K562 (cell line): ENCODE measurements at regions not wholly inside any gene's neighbourhood (a gene's known extent, or its start where the extent isn't known, plus 50 kb on each side); places are given as distances from the start of the nearest gene placed in this dataset.

Source experiments
- ATAC-seq: fragments of 200-7000 bp; cut with Tn5 transposase; 3 replicates; pipeline ENCODE4 v1.9.1; 2020; ENCODE audit warnings: moderate library complexity
- BruUV-seq: library from RNA; stranded (reverse); fragments of 400-500 nt; replicated peaks from 2 replicates; lab custom pipeline; 2021; lab: Mats Ljungman, UMichigan
- CTCF ChIA-PET: fragments of 300-600 bp; formaldehyde crosslinking; extraction: SDS; loops from one replicate; lab custom pipeline; 2021; ENCODE audit warnings: low intra/inter-chr PET ratio; lab: Yijun Ruan, JAX
- POLR2A ChIA-PET: fragments of 300-600, 350-650 bp; sonication (Branson Sonifier 250); formaldehyde crosslinking; extraction: SDS; loops from one replicate; lab custom pipeline; 2021; ENCODE audit warnings: antibody characterized with exemption, inconsistent platforms; lab: Yijun Ruan, JAX
- DNase-seq, 4 experiments: peaks; one replicate each; pipeline versions ENCODE4 v3.0.0 to v3.0.0-alpha.2; 2011 to 2018; ENCODE audit warnings: low spot score in 3 of 4, mixed read lengths in 3 of 4; ENCODE audit errors: extremely low read depth in 1 of 4
- FAIRE-seq: peaks from 2 replicates; lab custom pipeline; 2011; peaks lifted over from hg19 to GRCh38; lab: Jason Lieb, UNC
- H2AFZ ChIP-seq: 2 replicates; pipeline ENCODE4 v1.6.0; 2011; ENCODE audit warnings: low read depth, low read length, control low read depth, inconsistent platforms
- H3K27ac ChIP-seq: fragments of 200-600 bp; 3 replicates; pipeline ENCODE4 v1.8.0; 2011; ENCODE audit warnings: low read depth, mild to moderate bottlenecking, control low read depth, inconsistent platforms, low read length, moderate library complexity, mixed read lengths; ENCODE audit errors: extremely low read depth
- H3K27me3 ChIP-seq, 2 experiments: fragments of 300-600 bp in 1 of 2; 2 replicates in 1 of 2; 3 replicates in 1 of 2; pipeline versions ENCODE4 v1.6.0 to v1.8.0; 2011; ENCODE audit warnings: inconsistent platforms in 2 of 2, low read length in 2 of 2, mild to moderate bottlenecking in 1 of 2, mixed read lengths in 1 of 2, moderate library complexity in 1 of 2; ENCODE audit not compliant: control insufficient read depth in 2 of 2, insufficient read depth in 2 of 2
- H3K36me3 ChIP-seq: fragments of 300-600 bp; 3 replicates; pipeline ENCODE4 v1.8.0; 2011; ENCODE audit warnings: mild to moderate bottlenecking, low read length, inconsistent platforms; ENCODE audit not compliant: control insufficient read depth, insufficient read depth
- H3K4me1 ChIP-seq, 2 experiments: fragments of 200-600 bp in 1 of 2; replicated peaks in 1 of 2; 2 replicates in 1 of 2; 3 replicates in 1 of 2; pipeline versions ENCODE4 v1.5.1 to v1.8.0; 2011; ENCODE audit warnings: inconsistent platforms in 2 of 2, low read length in 2 of 2, mild to moderate bottlenecking in 1 of 2, mixed read lengths in 1 of 2, moderate library complexity in 1 of 2; ENCODE audit not compliant: control insufficient read depth in 2 of 2, insufficient read depth in 2 of 2
- H3K4me2 ChIP-seq: 2 replicates; pipeline ENCODE4 v1.6.1; 2011; ENCODE audit warnings: low read length, control low read depth, inconsistent platforms, mixed read lengths; ENCODE audit not compliant: insufficient read depth
- H3K4me3 ChIP-seq: fragments of 200-600 bp; sonication (generic), shearing (Covaris generic); 2 replicates; pipeline ENCODE4 v1.5.1; 2016; ENCODE audit warnings: control low read depth, inconsistent platforms
- H3K79me2 ChIP-seq: fragments of 200-600 bp; 3 replicates; pipeline ENCODE4 v1.8.0; 2011; ENCODE audit warnings: low read length, inconsistent platforms; ENCODE audit not compliant: control insufficient read depth, insufficient read depth
- H3K9ac ChIP-seq, 2 experiments: 2 replicates each; pipeline versions ENCODE4 v1.6.0 to v1.6.1; 2011; ENCODE audit warnings: low read depth in 2 of 2, low read length in 2 of 2, control low read depth in 1 of 2, inconsistent platforms in 1 of 2, mild to moderate bottlenecking in 1 of 2, mixed read lengths in 1 of 2; ENCODE audit not compliant: insufficient read depth in 1 of 2
- H3K9me1 ChIP-seq: one replicate; pipeline ENCODE4 v1.6.0; 2011; ENCODE audit warnings: inconsistent platforms, mild to moderate bottlenecking, low read length, moderate library complexity; ENCODE audit not compliant: control insufficient read depth, insufficient read depth
- H3K9me3 ChIP-seq: replicated peaks from 2 replicates; pipeline ENCODE4 v1.5.1; 2011; ENCODE audit warnings: low read depth, low read length, inconsistent platforms; ENCODE audit not compliant: control insufficient read depth, insufficient read depth
- H4K20me1 ChIP-seq: replicated peaks from 2 replicates; pipeline ENCODE4 v1.6.1; 2011; ENCODE audit warnings: low read length, inconsistent platforms, mixed read lengths; ENCODE audit not compliant: control insufficient read depth, insufficient read depth
- CC2D1A ChIP-seq: fragments of 450-650 bp; IDR thresholded peaks from 2 replicates; pipeline ENCODE4 v1.6.1; 2017; ENCODE audit warnings: mild to moderate bottlenecking
- HOMEZ ChIP-seq: fragments of 250-450 bp; sonication (Bioruptor Pico); IDR thresholded peaks from 2 replicates; pipeline ENCODE4 v1.4.0; 2020; ENCODE audit warnings: mild to moderate bottlenecking, moderate library complexity
- NUFIP1 ChIP-seq: fragments of 450-650 bp; IDR thresholded peaks from 2 replicates; pipeline ENCODE4 v1.6.1; 2018; ENCODE audit not compliant: partially characterized antibody
- OTX1 ChIP-seq: fragments of 450-650 bp; formaldehyde crosslinking; IDR thresholded peaks from 2 replicates; pipeline ENCODE4 v1.4.0; 2022; ENCODE audit warnings: mild to moderate bottlenecking
- RB1 ChIP-seq: fragments of 450-650 bp; IDR thresholded peaks from 2 replicates; pipeline ENCODE4 v1.6.1; 2017; ENCODE audit warnings: low read depth, mild to moderate bottlenecking
- RBM17 ChIP-seq: fragments of 200-400 bp; formaldehyde crosslinking; IDR thresholded peaks from 2 replicates; pipeline ENCODE4 v1.6.1; 2017; ENCODE audit warnings: low read depth, mild to moderate bottlenecking, low read length, borderline replicate concordance
- RNF2 ChIP-seq: sonication (generic); IDR thresholded peaks from 2 replicates; pipeline ENCODE4 v1.6.1; 2016
- SMARCA4 ChIP-seq: fragments of 450-650 bp; IDR thresholded peaks from 2 replicates; pipeline ENCODE4 v1.6.1; 2016
- STAG1 ChIP-seq: sonication (generic); formaldehyde crosslinking; IDR thresholded peaks from 2 replicates; pipeline ENCODE4 v1.5.0; 2020; ENCODE audit warnings: missing genetic modification reagents, borderline replicate concordance
- TBP ChIP-seq: optimal IDR thresholded peaks from 2 replicates; pipeline ENCODE3; 2011; ENCODE audit warnings: low read depth, low read length, improper control_type of control experiment
- ZBTB7A ChIP-seq: IDR thresholded peaks from 2 replicates; pipeline ENCODE4 v1.6.1; 2011; ENCODE audit warnings: low read depth, mild to moderate bottlenecking, low read length, moderate library complexity, borderline replicate concordance; ENCODE audit not compliant: control insufficient read depth
- WGBS: fragments of 100-300 bp; shearing (Covaris generic); methylation state at CpG from one replicate; pipeline ENCODE4 v1.1.6; 2016; ENCODE audit warnings: low coverage, mixed read lengths; ENCODE audit not compliant: insufficient coverage; ENCODE audit errors: missing lambda C conversion rate; 5-methylcytosine and 5-hydroxymethylcytosine counted together
- in situ Hi-C: fragments of 300-500 bp; cut with MboI; formaldehyde crosslinking; loops from 4 replicates; pipeline ENCODE4 v1.15.0; 2018; ENCODE audit warnings: inconsistent platforms, mixed read lengths
- intact Hi-C: fragments of 100-400 bp; cut with micrococcal nuclease; formaldehyde crosslinking; loops from 2 replicates; pipeline ENCODE4 v1.14.2; 2022
- TF ChIP-seq, protein P1 (sequence below): IDR thresholded peaks from 2 replicates; pipeline ENCODE4 v1.6.1; 2012; ENCODE audit warnings: low read depth, low read length, improper control_type of control experiment, borderline replicate concordance

- no peak for FAIRE-seq
- H2AFZ ChIP-seq: no peak overlapping the region
- CTCF ChIA-PET: no interaction called here
Measured at GRCh38 chr9:78493166-78493742, 196.3 kb downstream of the PSAT1 start.

More at GRCh38 chr9:78493166-78493742, 196.3 kb downstream of the PSAT1 start:
- Histone ChIP-seq H3K27ac (no peak overlapping the region), H3K9ac (no peak overlapping the region), H4K20me1 (no peaks in the 10 kb centered on the region), H3K9me1 (no peaks in the 10 kb centered on the region), H3K79me2 (no peaks in the 10 kb centered on the region), H3K9me3 (no peaks in the 10 kb centered on the region), H3K4me2 (no peak overlapping the region), H3K4me1 (no peaks in the 10 kb centered on the region), H3K27me3 (no peaks in the 10 kb centered on the region), H3K4me3 (no peak overlapping the region), H3K36me3 (no peaks in the 10 kb centered on the region)
- 0% methylated on average over 2 of the region's 2 CpGs for WGBS
- TF ChIP-seq RBM17: no peak
- TF ChIP-seq TBP: no peak
- no peak for TF ChIP-seq ZBTB7A
- no peak for TF ChIP-seq RNF2
- no peak for TF ChIP-seq RB1
- TF ChIP-seq STAG1: no peak
- no peak for TF ChIP-seq HOMEZ (CRISPR knock-in tag)
- TF ChIP-seq CC2D1A: no peak
- TF ChIP-seq SMARCA4: no peak
- no peak for TF ChIP-seq OTX1
- TF ChIP-seq NUFIP1: no peak
- TF ChIP-seq, protein P1, sequence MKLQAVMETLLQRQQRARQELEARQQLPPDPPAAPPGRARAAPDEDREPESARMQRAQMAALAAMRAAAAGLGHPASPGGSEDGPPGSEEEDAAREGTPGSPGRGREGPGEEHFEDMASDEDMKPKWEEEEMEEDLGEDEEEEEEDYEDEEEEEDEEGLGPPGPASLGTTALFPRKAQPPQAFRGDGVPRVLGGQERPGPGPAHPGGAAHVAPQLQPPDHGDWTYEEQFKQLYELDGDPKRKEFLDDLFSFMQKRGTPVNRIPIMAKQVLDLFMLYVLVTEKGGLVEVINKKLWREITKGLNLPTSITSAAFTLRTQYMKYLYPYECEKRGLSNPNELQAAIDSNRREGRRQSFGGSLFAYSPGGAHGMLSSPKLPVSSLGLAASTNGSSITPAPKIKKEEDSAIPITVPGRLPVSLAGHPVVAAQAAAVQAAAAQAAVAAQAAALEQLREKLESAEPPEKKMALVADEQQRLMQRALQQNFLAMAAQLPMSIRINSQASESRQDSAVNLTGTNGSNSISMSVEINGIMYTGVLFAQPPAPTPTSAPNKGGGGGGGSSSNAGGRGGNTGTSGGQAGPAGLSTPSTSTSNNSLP: no peak
- no peak for DNase-seq
- intact Hi-C loops: no loop called here
- ATAC-seq: no peak
- POLR2A ChIA-PET: no interaction called here
- in situ Hi-C loops: no loop called here
- no TSS peak for BruUV-seq
